ENCODE measurements at regions not wholly inside any gene's neighbourhood (a gene's known extent, or its start where the extent isn't known, plus 50 kb on each side); places are given as distances from the start of the nearest gene placed in this dataset.

- DNase-seq (ENCODE audit: low spot score) = no peak
Observed at GRCh38 chr5:40046792-40047191, 622.0 kb upstream of the DAB2 start.

- no peak for DNase-seq (ENCODE audit: low spot score)
Observed at GRCh38 chr5:40045429-40045828, 620.6 kb upstream of the DAB2 start.

- DNase-seq (ENCODE audit: low spot score) = no peak
Observed at GRCh38 chr5:40043916-40044315, 619.1 kb upstream of the DAB2 start.

GRCh38 chr5:40041452-40041851, 616.7 kb upstream of the DAB2 start:
- DNase-seq (ENCODE audit: low spot score) = no peak

- DNase-seq (ENCODE audit: low spot score) = no peak
Observed at GRCh38 chr5:40037713-40038112, 612.9 kb upstream of the DAB2 start.

GRCh38 chr5:40034441-40034840, 609.7 kb upstream of the DAB2 start:
- no peak for DNase-seq (ENCODE audit: low spot score)

GRCh38 chr5:40033411-40033810, 608.6 kb upstream of the DAB2 start:
- no peak for DNase-seq (ENCODE audit: low spot score)

GRCh38 chr5:40033009-40033408, 608.2 kb upstream of the DAB2 start:
- DNase-seq (ENCODE audit: low spot score) = no peak

- DNase-seq (ENCODE audit: low spot score) = no peak
Observed at GRCh38 chr5:40030661-40031060, 605.9 kb upstream of the DAB2 start.

- no peak for DNase-seq (ENCODE audit: low spot score)
Observed at GRCh38 chr5:40029711-40030495, 605.1 kb upstream of the DAB2 start.

- DNase-seq (ENCODE audit: low spot score) = no peak
Observed at GRCh38 chr5:40027400-40027799, 602.6 kb upstream of the DAB2 start.

GRCh38 chr5:40025586-40025985, 600.8 kb upstream of the DAB2 start:
- no peak for DNase-seq (ENCODE audit: low spot score)

- no peak for DNase-seq (ENCODE audit: low spot score)
Observed at GRCh38 chr5:40022057-40022456, 597.3 kb upstream of the DAB2 start.

GRCh38 chr5:40021007-40021406, 596.2 kb upstream of the DAB2 start:
- no peak for DNase-seq (ENCODE audit: low spot score)

GRCh38 chr5:40017918-40018317, 593.1 kb upstream of the DAB2 start:
- DNase-seq (ENCODE audit: low spot score) = no peak

- no peak for DNase-seq (ENCODE audit: low spot score)
Observed at GRCh38 chr5:40017135-40017534, 592.4 kb upstream of the DAB2 start.

GRCh38 chr5:40010436-40010835, 585.7 kb upstream of the DAB2 start:
- DNase-seq (ENCODE audit: low spot score) = no peak

GRCh38 chr5:40006260-40006659, 581.5 kb upstream of the DAB2 start:
- no peak for DNase-seq (ENCODE audit: low spot score)

GRCh38 chr5:40001796-40002195, 577.0 kb upstream of the DAB2 start:
- no peak for DNase-seq (ENCODE audit: low spot score)

- peak; percentile 91 for DNase-seq (ENCODE audit: low spot score)
Observed at GRCh38 chr5:39998518-39998917, 573.7 kb upstream of the DAB2 start.

- DNase-seq (ENCODE audit: low spot score) = no peak
Observed at GRCh38 chr5:39995990-39996389, 571.2 kb upstream of the DAB2 start.

GRCh38 chr5:39992617-39993202, 567.9 kb upstream of the DAB2 start:
- DNase-seq (ENCODE audit: low spot score) = no peak

- DNase-seq (ENCODE audit: low spot score) = no peak
Observed at GRCh38 chr5:39986614-39987013, 561.8 kb upstream of the DAB2 start.

- DNase-seq (ENCODE audit: low spot score) = no peak
Observed at GRCh38 chr5:39980056-39980455, 555.3 kb upstream of the DAB2 start.

All from umbilical cord (tissue), 1 donor.